GM10266 (cell line): ENCODE measurements at regions not wholly inside any gene's neighbourhood (a gene's known extent, or its start where the extent isn't known, plus 50 kb on each side); places are given as distances from the start of the nearest gene placed in this dataset.

Experiments
- DNase-seq: peaks from one replicate; pipeline ENCODE4 v3.0.0; 2012; ENCODE audit errors: extremely low spot score
- CTCF ChIP-seq: IDR thresholded peaks from 2 replicates; pipeline ENCODE4 v1.5.1; 2012; ENCODE audit warnings: mild to moderate bottlenecking, low read depth; ENCODE audit not compliant: control insufficient read depth, insufficient read depth; ENCODE audit errors: missing control alignments

- TF ChIP-seq CTCF: peak; percentile 33
These were observed 62.1 kb upstream of the FANCC start for GRCh38 chr9:95379630-95380029.

GRCh38 chr9:95373782-95374487 lies 56.4 kb upstream of the FANCC start:
- no peak for DNase-seq
- no peak for TF ChIP-seq CTCF

More at GRCh38 chr9:95379630-95380029, 62.1 kb upstream of the FANCC start:
- no peak for DNase-seq

- TF ChIP-seq CTCF: no peak
These were observed 55.7 kb upstream of the FANCC start for GRCh38 chr9:95373069-95373681.

GRCh38 chr9:95370064-95370463 lies 52.6 kb upstream of the FANCC start:
- no peak for DNase-seq
- no peak for TF ChIP-seq CTCF

More at GRCh38 chr9:95373069-95373681, 55.7 kb upstream of the FANCC start:
- DNase-seq: no peak

DNA sequence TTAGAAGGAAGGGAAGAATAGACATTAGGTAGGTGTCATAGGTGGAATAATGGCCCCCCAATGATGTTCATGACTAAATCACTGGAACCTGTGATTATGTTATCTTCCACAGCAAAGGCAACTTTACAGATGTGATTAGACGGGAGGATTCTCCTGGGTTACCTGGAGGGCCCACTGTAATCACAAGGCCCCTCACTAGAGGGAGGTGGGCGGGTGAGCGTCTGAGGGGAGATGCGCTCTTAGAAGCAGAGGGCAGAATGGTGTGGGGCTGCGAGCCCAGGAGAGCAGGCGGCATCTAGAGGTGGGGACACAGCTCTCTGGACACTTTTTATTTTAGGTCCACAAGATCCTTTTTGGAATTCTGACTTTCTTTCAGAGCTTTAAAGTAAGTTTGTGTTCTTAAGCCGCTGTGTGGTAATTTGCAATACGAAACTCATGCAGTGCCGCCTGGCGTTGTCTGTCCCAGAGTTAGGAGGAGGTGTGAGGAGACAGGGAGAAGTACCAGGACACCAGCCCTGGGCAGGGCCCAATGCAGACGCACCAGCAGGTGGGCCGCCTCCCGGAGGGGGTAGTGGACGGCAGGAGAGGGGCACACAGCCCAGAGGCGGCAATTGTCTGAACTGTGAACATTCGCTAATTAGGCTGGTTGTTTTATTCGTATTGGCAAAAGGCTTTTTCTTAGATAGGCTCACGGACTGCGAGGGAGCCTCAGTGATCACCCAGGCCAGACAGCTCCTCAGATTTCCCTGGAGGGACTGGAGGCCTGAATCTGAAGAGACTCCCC lies 51.1 kb upstream of the FANCC start:
- no peak for DNase-seq
- no peak for TF ChIP-seq CTCF
